GM19438 (cell line): ENCODE measurements at regions not wholly inside any gene's neighbourhood (a gene's known extent, or its start where the extent isn't known, plus 50 kb on each side); places are given as distances from the start of the nearest gene placed in this dataset.

Experiments
- ATAC-seq: cut with Tn5 transposase; IDR thresholded peaks from one replicate; pipeline ENCODE4 v1.9.1; 2021; ENCODE audit warnings: low read depth; ENCODE audit not compliant: unreplicated experiment

DNA sequence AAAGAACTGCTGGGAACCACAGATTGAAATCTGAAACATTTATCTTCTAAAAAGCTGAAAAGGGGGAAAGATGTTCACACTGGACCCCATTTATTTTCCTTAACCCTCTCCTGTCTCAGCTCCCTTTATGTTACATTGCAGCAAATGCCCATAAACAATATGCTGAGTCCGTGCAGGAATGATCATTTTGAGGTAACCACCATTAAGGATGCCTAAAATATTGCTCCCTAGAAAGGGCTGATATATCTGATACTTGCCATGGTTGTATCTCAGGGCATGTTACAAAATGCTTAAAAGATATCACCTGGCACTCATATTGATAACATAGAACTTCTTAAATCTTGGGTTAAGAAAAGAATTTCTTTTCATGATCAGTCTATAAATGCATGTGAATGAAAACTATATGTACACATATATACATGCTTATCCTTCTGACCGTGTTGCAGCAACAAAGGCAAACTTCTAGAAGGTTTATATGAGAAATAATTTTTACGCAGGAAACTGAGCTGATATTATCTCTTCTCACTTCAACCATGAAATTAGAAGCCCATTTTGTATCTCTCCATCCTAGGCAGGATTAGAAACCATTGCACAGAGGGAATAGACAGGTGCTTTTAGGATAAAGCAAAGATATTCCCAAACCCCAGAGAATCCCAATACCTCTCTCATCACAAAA is 362.7 kb upstream of the SLC30A5 start:
- ATAC-seq = no peak

DNA sequence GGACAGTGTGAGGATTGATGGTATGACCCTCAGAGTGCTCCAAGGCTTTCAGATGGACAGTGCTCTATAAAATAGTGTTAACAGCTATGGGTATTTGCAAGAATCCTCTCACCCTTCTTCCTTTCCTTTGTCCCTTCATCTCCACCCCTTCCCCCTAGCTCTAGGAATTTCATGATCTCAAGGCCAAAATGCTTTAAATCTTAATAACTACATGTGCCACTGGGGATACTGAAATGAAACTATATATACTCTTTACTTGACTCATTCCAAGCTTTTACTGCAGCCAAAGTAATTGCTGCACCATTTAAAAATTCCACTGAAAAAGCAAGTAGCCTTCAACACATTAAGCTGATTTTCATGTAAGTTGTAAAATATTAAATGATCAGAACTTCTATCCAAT is 361.6 kb upstream of the SLC30A5 start:
- ATAC-seq = no peak

- ATAC-seq = no peak
Measured at GRCh38 chr5:68734781-68735180, 359.0 kb upstream of the SLC30A5 start.

- ATAC-seq = no peak
Measured at GRCh38 chr5:68738236-68738635, 355.6 kb upstream of the SLC30A5 start.

GRCh38 chr5:68738841-68739240 is 355.0 kb upstream of the SLC30A5 start:
- no peak for ATAC-seq

- peak; percentile 92 for ATAC-seq
Measured at GRCh38 chr5:68739752-68740151, 354.1 kb upstream of the SLC30A5 start.

GRCh38 chr5:68740226-68740910 is 353.4 kb upstream of the SLC30A5 start:
- ATAC-seq = peak; percentile 81

GRCh38 chr5:68744206-68744605 is 349.6 kb upstream of the SLC30A5 start:
- ATAC-seq = no peak

GRCh38 chr5:68745448-68745847 is 348.4 kb upstream of the SLC30A5 start:
- ATAC-seq = no peak

DNA sequence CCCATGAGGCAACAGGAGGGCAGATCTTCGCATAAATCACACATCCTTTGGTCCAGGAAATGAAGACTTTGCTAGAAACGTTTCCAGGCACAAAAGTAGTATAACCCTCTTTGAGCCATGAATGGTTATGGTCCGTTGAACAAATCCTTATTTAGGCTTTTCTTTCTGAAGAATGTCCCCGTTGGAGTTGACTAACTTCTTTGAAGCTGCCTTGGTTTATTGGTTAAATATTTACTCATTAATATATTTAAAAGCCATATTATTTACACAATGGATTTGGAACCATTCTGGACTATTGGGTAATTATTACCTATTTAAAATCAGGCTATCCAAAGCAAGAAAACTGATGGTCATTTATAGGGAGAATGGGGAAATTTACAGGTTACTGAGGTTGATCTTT is 347.6 kb upstream of the SLC30A5 start:
- no peak for ATAC-seq

GRCh38 chr5:68746643-68747420 is 347.0 kb upstream of the SLC30A5 start:
- ATAC-seq = no peak

GRCh38 chr5:68747521-68747920 is 346.3 kb upstream of the SLC30A5 start:
- ATAC-seq = no peak

- no peak for ATAC-seq
Measured at GRCh38 chr5:68748101-68748500, 345.7 kb upstream of the SLC30A5 start.

GRCh38 chr5:68749077-68749476 is 344.7 kb upstream of the SLC30A5 start:
- no peak for ATAC-seq

DNA sequence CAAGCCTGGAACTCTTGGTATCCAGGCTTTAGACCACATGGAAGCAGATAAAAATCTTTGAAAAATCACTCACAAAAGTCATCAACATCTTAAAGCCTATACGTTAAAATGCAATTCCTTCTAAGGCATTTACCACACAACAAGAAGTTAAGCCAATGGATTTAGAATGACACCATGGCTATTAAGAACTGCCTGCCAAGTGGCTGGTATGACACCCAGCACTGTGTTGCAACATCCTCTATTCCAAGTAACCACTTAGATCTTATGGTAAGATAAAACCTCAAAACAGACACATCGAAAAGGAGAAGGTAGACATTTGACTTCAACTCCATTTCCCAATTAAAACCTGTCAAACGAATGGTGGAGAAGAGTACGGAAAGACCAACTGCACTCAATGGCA is 344.2 kb upstream of the SLC30A5 start:
- ATAC-seq = no peak

DNA sequence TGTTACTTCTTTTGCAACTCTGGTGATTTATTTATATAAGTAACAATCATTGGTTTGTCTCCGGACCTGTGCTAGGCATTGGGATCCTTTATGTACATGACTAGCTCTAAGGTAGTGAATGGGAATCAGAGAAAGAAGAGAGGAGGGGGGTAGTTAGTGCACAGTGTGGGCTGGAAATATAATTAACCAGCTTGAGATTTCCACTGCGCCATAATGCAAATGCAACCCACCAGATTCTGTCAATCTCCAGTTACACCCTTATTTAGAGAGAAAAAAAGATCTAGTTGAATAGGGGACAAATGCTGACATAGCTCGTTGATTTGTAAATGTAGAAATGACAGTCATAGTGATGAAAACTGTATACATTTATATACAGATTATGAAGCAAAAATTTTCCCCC is 342.2 kb upstream of the SLC30A5 start:
- ATAC-seq = no peak

DNA sequence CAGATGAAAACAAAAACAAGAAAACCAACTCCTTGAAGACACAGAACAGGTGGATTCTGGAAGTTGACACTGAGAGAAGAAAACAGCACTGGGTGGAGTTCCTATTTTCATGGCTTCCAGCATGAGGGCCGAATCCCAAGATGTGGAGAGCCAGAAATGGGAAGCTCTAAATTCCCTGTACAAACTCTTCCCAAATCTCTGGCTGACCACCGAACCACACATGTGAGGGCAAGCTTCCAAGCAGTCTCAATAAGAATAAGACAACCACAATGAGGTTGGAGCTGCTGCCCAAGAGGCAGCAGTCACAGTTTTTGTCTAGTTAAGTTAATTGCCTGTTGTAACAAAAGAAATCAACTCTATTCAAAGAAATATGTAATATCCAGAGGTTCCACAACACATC is 339.3 kb upstream of the SLC30A5 start:
- no peak for ATAC-seq

GRCh38 chr5:68755293-68755692 is 338.5 kb upstream of the SLC30A5 start:
- no peak for ATAC-seq

DNA sequence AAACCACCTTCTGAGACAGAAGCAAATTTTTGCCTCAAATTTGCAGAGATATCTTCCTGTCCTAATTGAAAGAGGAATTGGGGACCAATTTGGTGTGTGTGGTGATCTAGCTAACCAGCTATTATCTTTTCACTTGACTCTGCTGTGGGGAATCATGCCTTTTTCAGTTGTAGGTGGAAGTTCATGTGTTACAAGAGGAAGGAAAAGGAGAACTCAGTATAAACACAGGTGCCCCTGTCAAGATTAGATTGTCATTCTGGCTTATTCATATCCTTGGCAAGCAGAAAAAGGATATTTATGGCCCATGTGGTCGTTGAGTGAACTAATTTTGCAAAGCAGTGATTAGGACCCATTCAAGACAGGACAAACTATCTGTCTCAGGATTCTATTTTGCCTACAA is 336.8 kb upstream of the SLC30A5 start:
- ATAC-seq = no peak

GRCh38 chr5:68757626-68758212 is 336.1 kb upstream of the SLC30A5 start:
- no peak for ATAC-seq

DNA sequence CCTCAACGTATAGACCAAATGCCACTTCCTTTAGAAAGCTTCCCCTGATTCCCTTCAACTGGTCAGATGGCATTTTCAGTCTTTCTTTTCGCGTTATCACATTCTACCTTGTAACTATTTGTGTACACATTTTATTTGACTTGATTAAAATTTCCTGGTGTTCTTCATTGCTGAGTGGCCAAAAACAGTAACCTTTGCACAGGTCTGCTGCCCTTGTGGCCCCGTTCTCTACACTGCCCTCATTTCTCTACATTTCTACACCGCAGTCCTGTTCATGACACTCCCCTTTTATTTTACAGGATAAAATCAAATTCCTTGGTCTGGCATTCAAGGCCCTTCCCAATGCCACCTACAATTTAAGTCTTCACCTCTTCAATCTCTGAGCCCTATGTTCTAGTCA is 334.2 kb upstream of the SLC30A5 start:
- no peak for ATAC-seq
